Keratinocyte (primary cell): ENCODE measurements at regions not wholly inside any gene's neighbourhood (a gene's known extent, or its start where the extent isn't known, plus 50 kb on each side); places are given as distances from the start of the nearest gene placed in this dataset.

ENCODE experiments used
- CTCF ChIP-seq, 3 experiments: IDR thresholded peaks in 1 of 3; conservative IDR thresholded peaks in 1 of 3; optimal IDR thresholded peaks in 1 of 3; 2 replicates in 2 of 3; 3 replicates in 1 of 3; pipeline versions ENCODE3 to v1.5.1; 2011; ENCODE audit warnings: low read length in 3 of 3, mild to moderate bottlenecking in 3 of 3, moderate library complexity in 2 of 3, control low read depth in 1 of 3, inconsistent platforms in 1 of 3; ENCODE audit not compliant: insufficient read depth in 2 of 3; ENCODE audit errors: extremely low read depth in 1 of 3
- EZH2 ChIP-seq: IDR thresholded peaks from one replicate; pipeline ENCODE4 v1.6.1; 2012; ENCODE audit warnings: inconsistent platforms, mild to moderate bottlenecking, low read length, moderate library complexity

GRCh38 chr14:66001356-66001755 is 484.8 kb upstream of the CCDC196 start:
- TF ChIP-seq CTCF (optimal IDR thresholded peaks at IDR 0.05 in 1 of 3, IDR thresholded peaks at IDR 0.05 in 1 of 3, conservative IDR thresholded peaks at IDR 0.05 in 1 of 3; ENCODE audit: extremely low read depth in 1 of 3, insufficient read depth in 2 of 3, low read length in 3 of 3) (no peak), EZH2 (no peak)
